Activated CD4-positive, alpha-beta memory T cell treated with anti-CD3 and anti-CD28 coated beads for 36 hours (primary cell): ENCODE measurements at regions not wholly inside any gene's neighbourhood (a gene's known extent, or its start where the extent isn't known, plus 50 kb on each side); places are given as distances from the start of the nearest gene placed in this dataset.
A peak's percentile ranks its signal among the peaks of the same experiment; 100 is the strongest.

ENCODE experiments used
- CTCF ChIA-PET: fragments of 350-600 bp; sonication (Branson Sonifier 250); formaldehyde crosslinking; loops from one replicate; lab custom pipeline; 2021; ENCODE audit warnings: antibody characterized with exemption, inconsistent platforms; lab: Charles Lee
- POLR2A ChIA-PET: fragments of 350-600 bp; sonication (Branson Sonifier 250); formaldehyde crosslinking; loops from one replicate; lab custom pipeline; 2021; ENCODE audit warnings: antibody characterized with exemption; lab: Charles Lee
- DNase-seq: peaks from one replicate; pipeline ENCODE4 v3.0.0-alpha.2; 2020
- H3K27ac Mint-ChIP-seq: one replicate; pipeline ENCODE4 v1.8.0; 2021; ENCODE audit warnings: mixed read lengths
- H3K27me3 Mint-ChIP-seq: one replicate; pipeline ENCODE4 v1.8.0; 2021; ENCODE audit warnings: mixed read lengths
- H3K36me3 Mint-ChIP-seq: one replicate; pipeline ENCODE4 v1.8.0; 2021; ENCODE audit warnings: mixed read lengths
- H3K4me1 Mint-ChIP-seq: one replicate; pipeline ENCODE4 v1.8.0; 2021; ENCODE audit warnings: low read depth, mixed read lengths
- H3K4me3 Mint-ChIP-seq: one replicate; pipeline ENCODE4 v1.8.0; 2021; ENCODE audit warnings: mild to moderate bottlenecking, mixed read lengths
- H3K9me3 Mint-ChIP-seq: one replicate; pipeline ENCODE4 v1.8.0; 2021; ENCODE audit warnings: mixed read lengths
- intact Hi-C: fragments of 100-400 bp; cut with micrococcal nuclease; formaldehyde crosslinking; loops from one replicate; pipeline ENCODE4 v1.15.1; 2023

DNA sequence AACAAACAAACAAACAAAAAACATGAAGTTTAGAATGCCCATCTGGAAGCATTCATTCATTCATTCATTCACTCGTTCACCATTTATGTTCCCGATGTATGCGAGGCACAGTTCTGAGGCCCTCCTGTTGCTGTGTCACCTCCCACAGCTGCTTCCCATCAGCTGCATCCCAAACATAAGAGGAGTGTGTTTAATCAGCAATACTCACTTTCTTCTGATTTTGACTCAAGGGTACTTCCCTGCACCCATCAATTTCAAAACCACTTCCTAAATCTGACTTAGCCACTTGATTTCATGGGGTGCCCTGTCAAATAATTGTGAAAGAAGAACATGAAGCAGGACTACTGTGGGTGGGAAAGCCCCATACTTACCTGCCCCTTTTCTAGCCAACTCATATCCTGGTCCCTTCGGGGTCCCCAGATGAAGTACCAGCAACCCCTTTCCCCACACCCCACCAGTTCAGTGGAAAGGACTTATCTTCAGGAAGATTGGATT, 128.0 kb upstream of the IL12B start:
- CTCF ChIA-PET = interaction anchor here (0.7 to 2.1 kb wide), 4 partner anchors 46 to 528 kb away, joined by 3 to 16 read pairs (median 4); partner anchors contain the start of gene ADRA1B
- POLR2A ChIA-PET = interaction anchor here (0.6 to 2.2 kb wide), 5 partner anchors 31 to 296 kb away, joined by 3 to 11 read pairs (median 5); no protein-coding TSS in a partner anchor
- H3K27me3 Mint-ChIP-seq = peaks cover 10% of the 10 kb centered on the region
- H3K4me3 Mint-ChIP-seq = no peak overlapping the region
- DNase-seq = peak; percentile 64
- H3K4me1 Mint-ChIP-seq = peaks cover 43% of the 10 kb centered on the region
- no peaks in the 10 kb centered on the region for H3K36me3 Mint-ChIP-seq
- no peaks in the 10 kb centered on the region for H3K9me3 Mint-ChIP-seq
- no peak overlapping the region for H3K27ac Mint-ChIP-seq
- intact Hi-C loops = loop anchor here (1.0 to 5.0 kb wide), 10 partner anchors 31 to 1596 kb away; no protein-coding TSS in a partner anchor

DNA sequence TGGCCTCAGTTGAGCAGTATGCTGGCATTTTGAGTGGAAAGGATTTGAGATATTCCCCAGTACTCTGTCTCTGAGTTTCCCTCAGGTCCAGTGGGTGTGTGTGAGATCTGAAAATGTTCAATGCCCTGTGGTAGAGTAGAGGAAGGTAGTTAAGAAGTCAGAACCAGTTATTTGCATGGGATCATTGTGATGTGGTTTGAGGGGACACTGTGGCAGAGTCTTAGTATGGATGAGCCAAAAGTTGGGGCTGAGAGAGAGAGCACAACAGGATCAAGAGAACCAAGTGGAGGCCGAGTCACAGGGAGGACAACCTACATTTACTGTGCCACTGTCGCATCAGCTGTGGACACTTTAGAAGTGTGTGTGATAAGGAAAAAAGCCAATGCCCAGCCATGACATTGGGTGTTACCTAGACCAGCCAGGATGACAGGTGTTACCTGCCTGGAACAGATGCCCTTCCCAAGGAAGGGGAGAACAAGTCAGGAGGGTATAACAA, 128.9 kb upstream of the IL12B start:
- no peaks in the 10 kb centered on the region for H3K36me3 Mint-ChIP-seq
- ChIA-PET POLR2A (interaction anchor here (0.6 to 1.4 kb wide), 2 partner anchors 47 to 49 kb away, joined by 3 to 11 read pairs; no protein-coding TSS in a partner anchor), CTCF (interaction anchor here (1.0 kb wide), 1 partner anchor 458 kb away, joined by 3 read pairs; the partner anchor contains the start of gene ADRA1B)
- intact Hi-C loops = loop anchor here (5.0 kb wide), 6 partner anchors 58 to 1597 kb away; no protein-coding TSS in a partner anchor
- no peak overlapping the region for H3K27ac Mint-ChIP-seq
- no peak for DNase-seq
- H3K4me1 Mint-ChIP-seq = peaks cover 43% of the 10 kb centered on the region
- H3K9me3 Mint-ChIP-seq = no peaks in the 10 kb centered on the region
- H3K4me3 Mint-ChIP-seq = no peak overlapping the region
- H3K27me3 Mint-ChIP-seq = peaks cover 10% of the 10 kb centered on the region

DNA sequence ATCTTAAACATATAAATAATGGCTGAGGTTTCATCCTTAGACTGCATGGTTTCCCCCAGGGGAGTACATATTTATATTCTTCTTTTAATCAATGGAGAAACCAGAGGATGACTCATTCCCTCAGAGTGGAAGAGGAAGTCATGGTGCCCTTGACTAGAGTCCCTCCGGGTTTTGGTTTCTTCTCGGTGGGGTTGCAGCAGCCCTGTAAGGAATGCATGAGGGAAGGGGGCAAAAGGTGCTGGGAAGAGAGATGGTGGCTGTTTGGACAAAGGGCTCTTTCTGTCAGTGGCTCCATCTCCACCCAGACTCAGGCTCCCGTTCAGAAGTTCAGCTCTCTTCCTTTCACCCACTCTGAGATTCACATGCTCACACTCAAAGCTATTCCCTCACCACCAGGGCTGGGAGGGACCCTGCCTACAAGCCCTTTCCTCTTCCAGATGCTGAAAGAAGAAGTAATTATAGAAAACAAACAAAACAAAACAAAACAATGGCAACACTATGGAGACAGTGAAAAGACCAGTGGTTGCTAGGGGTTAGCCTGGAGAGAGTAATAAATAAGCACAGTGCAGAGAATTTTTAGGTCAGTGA, 129.8 kb upstream of the IL12B start:
- peak; percentile 18 for DNase-seq
- H3K27me3 Mint-ChIP-seq = peaks cover 8% of the 10 kb centered on the region
- peaks cover 43% of the 10 kb centered on the region for H3K4me1 Mint-ChIP-seq
- no peaks in the 10 kb centered on the region for H3K36me3 Mint-ChIP-seq
- H3K27ac Mint-ChIP-seq = no peak overlapping the region
- CTCF ChIA-PET = no interaction called here
- H3K9me3 Mint-ChIP-seq = no peaks in the 10 kb centered on the region
- POLR2A ChIA-PET = no interaction called here
- H3K4me3 Mint-ChIP-seq = no peak overlapping the region
- intact Hi-C loops = loop anchor here (2.0 to 5.0 kb wide), 7 partner anchors 13 to 1598 kb away; no protein-coding TSS in a partner anchor

DNA sequence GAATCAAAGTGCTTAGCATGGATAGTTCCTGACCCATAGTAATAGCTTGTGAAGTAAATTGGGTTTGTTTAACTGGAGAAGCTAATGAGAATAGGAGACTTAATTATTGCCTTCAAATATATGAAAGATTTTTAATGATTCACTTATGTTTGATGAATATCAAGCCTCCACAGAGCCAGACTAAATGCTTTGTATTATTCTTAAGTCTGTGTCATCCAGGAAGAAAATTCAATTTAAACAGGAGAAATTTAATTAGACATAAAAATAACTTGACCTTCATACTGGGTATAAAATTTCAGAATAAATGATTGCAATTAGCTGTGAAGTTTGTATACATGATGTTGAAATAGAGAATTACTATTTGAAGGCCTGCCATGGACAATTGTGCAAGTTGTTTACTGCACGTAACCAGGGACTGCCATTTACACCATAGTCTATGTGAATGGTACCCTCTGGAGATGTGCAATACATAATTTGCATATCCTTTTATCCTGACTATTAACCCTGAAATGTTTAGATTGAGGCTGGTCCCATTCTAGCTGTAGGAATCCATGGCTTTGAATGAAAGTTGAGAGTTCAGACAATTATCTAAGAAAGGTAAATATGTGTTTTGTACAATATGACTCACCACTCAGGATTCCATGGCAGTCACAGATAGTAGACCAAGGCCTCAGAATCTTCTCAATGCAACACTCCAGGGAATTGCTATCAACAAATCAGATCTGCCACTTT, 133.5 kb upstream of the IL12B start:
- Mint-ChIP-seq H3K36me3 (no peaks in the 10 kb centered on the region), H3K4me3 (no peak overlapping the region), H3K9me3 (no peaks in the 10 kb centered on the region), H3K4me1 (peaks cover 21% of the 10 kb centered on the region), H3K27ac (no peak overlapping the region), H3K27me3 (peaks cover 3% of the 10 kb centered on the region)
- no peak for DNase-seq
- ChIA-PET POLR2A (no interaction called here), CTCF (no interaction called here)
- intact Hi-C loops = no loop called here

DNA sequence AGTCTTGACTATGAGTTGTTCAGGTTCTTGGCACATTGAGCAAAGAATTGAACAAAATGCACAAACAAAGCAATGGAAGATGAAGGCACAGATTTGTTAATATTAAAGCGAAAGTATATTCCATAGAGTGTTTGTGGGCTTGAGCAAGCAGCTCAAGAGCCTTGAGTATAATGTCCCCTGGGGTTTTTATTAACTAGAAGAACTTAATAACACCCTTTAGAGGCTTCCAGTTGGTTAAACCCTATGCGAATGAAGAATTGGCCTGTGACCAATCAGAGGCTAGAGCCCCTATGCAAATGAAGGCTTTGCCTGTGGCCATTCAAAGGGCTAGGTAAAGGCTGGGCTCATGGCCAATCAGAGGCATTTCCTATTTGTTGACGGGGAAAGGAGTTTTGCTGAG, 135.3 kb upstream of the IL12B start:
- Mint-ChIP-seq H3K36me3 (no peaks in the 10 kb centered on the region), H3K27me3 (no peaks in the 10 kb centered on the region), H3K4me3 (no peak overlapping the region), H3K4me1 (peaks cover 19% of the 10 kb centered on the region), H3K27ac (no peak overlapping the region), H3K9me3 (no peaks in the 10 kb centered on the region)
- ChIA-PET POLR2A (no interaction called here), CTCF (no interaction called here)
- intact Hi-C loops = no loop called here
- no peak for DNase-seq

DNA sequence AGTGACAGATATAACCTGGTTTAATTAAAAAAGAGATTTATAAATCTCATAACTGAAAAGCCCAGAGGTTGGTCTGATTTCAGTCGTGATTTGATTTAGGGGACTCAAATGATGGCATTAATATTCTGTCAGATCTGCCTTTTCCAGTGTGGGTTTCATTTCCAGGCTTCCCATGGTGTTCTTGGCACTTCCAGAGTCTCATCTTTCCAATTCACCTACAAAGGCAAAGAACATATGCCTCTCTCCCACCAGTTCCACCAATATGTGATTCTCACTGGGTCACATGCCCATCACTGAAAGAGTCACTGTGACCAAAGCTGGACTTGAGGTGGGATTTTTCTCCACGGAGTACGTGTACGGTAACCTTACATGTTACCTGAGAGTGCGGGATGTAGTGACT, 137.4 kb upstream of the IL12B start:
- no peak overlapping the region for H3K4me3 Mint-ChIP-seq
- CTCF ChIA-PET = no interaction called here
- no peak for DNase-seq
- peaks cover 19% of the 10 kb centered on the region for H3K4me1 Mint-ChIP-seq
- H3K27me3 Mint-ChIP-seq = no peaks in the 10 kb centered on the region
- no peak overlapping the region for H3K27ac Mint-ChIP-seq
- no peaks in the 10 kb centered on the region for H3K36me3 Mint-ChIP-seq
- intact Hi-C loops = no loop called here
- POLR2A ChIA-PET = no interaction called here
- H3K9me3 Mint-ChIP-seq = no peaks in the 10 kb centered on the region

DNA sequence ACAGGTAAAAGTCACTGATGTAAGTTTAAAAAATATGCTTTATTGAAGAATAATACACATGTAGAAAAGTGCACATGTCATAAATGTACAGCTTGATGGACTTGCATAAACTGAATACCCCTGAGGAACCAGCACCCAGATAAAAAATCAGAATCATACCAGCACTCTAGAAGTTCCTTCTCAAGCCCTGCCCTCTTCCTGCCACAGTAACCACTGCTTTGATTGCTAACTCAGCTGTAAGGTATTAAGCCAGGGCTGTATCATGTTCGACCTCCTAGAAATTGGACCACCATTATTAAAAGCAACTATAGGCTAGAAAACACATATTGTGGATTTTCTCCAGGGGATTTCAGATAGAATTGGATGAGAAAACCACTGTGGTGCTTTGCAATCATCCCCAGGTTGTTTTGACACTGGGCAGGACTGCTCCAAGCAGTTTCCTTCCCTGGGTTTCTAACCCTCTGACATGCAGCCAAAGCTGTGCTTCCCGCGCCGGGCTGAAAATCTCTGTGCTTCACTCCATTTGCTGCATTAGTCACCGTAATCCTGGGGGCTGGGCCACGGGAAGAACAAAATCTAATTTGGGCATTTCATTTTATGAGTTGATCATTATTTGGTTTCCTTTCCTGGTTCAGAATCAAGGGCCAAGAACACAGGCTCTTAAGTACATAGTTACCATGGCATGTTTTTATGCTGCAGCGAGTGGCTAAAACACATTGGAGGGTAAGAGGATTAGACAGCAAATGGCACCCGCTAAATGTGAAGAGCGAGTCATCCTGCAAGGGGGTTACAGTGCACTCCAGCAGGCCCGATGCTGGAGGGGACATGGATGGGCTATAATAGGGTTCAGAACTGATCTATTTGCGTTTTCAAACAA, 139.4 kb upstream of the IL12B start:
- DNase-seq = no peak
- peaks cover 19% of the 10 kb centered on the region for H3K4me1 Mint-ChIP-seq
- intact Hi-C loops = no loop called here
- peaks cover 7% of the 10 kb centered on the region for H3K36me3 Mint-ChIP-seq
- POLR2A ChIA-PET = no interaction called here
- no peak overlapping the region for H3K27ac Mint-ChIP-seq
- H3K27me3 Mint-ChIP-seq = no peaks in the 10 kb centered on the region
- peaks cover 9% of the 10 kb centered on the region for H3K9me3 Mint-ChIP-seq
- no peak overlapping the region for H3K4me3 Mint-ChIP-seq
- CTCF ChIA-PET = no interaction called here

DNA sequence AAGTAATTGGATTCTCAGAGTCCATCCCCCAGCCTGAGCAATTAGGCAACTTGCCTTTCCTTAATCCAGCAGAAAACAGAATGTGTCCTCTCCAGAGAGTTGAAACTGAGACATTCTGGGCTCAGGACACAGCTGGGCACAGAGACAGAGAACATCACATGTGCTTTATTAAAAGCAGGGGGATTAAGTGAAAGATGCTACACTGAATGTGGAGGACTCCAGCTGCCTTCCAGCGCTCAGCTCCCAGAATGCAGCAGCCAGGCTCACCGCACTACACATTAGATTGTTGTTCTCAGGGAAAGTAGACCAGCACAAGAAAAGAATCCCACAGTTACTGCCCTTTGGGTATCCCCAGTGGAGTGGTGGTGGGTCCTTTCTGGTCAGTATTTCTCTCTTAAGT, 141.6 kb upstream of the IL12B start:
- Mint-ChIP-seq H3K4me3 (no peak overlapping the region), H3K9me3 (peaks cover 26% of the 10 kb centered on the region), H3K27me3 (peaks cover 1% of the 10 kb centered on the region), H3K4me1 (peaks cover 19% of the 10 kb centered on the region), H3K36me3 (peaks cover 17% of the 10 kb centered on the region), H3K27ac (no peak overlapping the region)
- CTCF ChIA-PET = no interaction called here
- intact Hi-C loops = no loop called here
- POLR2A ChIA-PET = interaction anchor here (0.6 kb wide), 1 partner anchor 265 kb away, joined by 4 read pairs; no protein-coding TSS in a partner anchor
- no peak for DNase-seq

DNA sequence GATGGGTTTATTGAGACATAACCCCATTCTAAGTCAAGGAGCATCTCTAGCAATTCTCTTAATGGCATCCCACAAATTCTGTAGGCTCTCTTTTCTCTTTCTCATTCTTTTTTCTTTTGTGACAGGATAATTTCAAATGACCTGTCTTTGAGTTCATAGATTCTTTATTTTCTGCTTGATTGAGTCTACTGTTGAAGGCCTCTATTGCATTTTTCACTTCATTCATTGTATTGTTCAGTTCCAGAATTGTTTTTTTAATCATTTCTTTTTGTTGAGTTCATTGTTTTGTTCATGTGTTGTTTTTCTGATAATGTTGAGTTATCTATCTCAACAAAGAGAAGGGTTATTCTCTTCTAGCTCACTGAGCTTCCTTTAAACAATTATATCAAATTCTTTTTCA, 144.7 kb upstream of the IL12B start:
- Mint-ChIP-seq H3K36me3 (peaks cover 17% of the 10 kb centered on the region), H3K4me1 (peaks cover 10% of the 10 kb centered on the region), H3K9me3 (peaks cover 26% of the 10 kb centered on the region), H3K27ac (no peak overlapping the region), H3K4me3 (no peak overlapping the region), H3K27me3 (peaks cover 1% of the 10 kb centered on the region)
- no peak for DNase-seq
- intact Hi-C loops = no loop called here
- ChIA-PET POLR2A (no interaction called here), CTCF (no interaction called here)

DNA sequence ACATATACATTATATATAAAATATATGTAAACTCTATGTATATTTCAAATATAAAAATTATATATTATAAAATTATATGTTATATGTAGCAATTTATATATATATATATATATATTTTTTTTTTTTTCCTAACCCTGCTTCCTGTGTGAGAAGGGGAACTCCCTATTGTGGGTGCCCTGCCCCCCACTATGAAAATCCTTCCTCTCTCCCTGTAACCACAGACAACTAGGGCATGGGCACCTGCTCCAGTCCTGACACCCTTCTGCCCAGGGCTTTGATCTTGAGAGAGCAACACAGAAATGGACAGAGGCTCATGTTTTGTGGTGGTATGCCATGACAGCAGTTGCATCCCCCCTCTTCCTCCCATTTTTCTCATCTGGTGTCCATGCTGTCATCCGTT, 148.7 kb upstream of the IL12B start:
- intact Hi-C loops = no loop called here
- POLR2A ChIA-PET = interaction anchor here (0.5 kb wide), 1 partner anchor 23 kb away, joined by 3 read pairs; no protein-coding TSS in a partner anchor
- peaks cover 24% of the 10 kb centered on the region for H3K9me3 Mint-ChIP-seq
- no peak overlapping the region for H3K27ac Mint-ChIP-seq
- no peak overlapping the region for H3K4me3 Mint-ChIP-seq
- CTCF ChIA-PET = no interaction called here
- DNase-seq = no peak
- peaks cover 10% of the 10 kb centered on the region for H3K4me1 Mint-ChIP-seq
- H3K27me3 Mint-ChIP-seq = peaks cover 1% of the 10 kb centered on the region
- peaks cover 14% of the 10 kb centered on the region for H3K36me3 Mint-ChIP-seq

DNA sequence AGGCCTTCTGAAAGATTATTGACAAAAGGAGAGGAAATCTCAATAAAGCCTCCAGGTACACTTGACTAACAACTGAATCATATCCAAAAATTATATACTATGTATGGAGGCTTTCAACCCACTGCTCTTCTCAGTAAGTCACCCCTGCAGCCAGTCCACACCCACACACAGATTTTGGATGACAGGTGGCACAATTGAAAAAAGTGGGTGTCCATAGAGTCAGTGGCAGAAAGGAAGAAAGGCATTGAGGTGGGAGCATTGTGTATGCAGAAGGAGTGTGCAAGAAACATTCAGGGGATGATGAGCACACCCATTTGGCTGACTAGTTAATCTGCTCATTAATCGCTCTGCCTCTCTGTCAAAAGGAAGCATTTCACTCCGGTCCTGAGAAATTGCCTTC, 150.6 kb upstream of the IL12B start:
- peaks cover 10% of the 10 kb centered on the region for H3K4me1 Mint-ChIP-seq
- POLR2A ChIA-PET = no interaction called here
- H3K4me3 Mint-ChIP-seq = no peak overlapping the region
- no peak overlapping the region for H3K27ac Mint-ChIP-seq
- intact Hi-C loops = no loop called here
- H3K9me3 Mint-ChIP-seq = peaks cover 6% of the 10 kb centered on the region
- DNase-seq = no peak
- CTCF ChIA-PET = no interaction called here
- H3K27me3 Mint-ChIP-seq = no peaks in the 10 kb centered on the region
- H3K36me3 Mint-ChIP-seq = peaks cover 4% of the 10 kb centered on the region
